GM19397 (cell line): ENCODE measurements at regions not wholly inside any gene's neighbourhood (a gene's known extent, or its start where the extent isn't known, plus 50 kb on each side); places are given as distances from the start of the nearest gene placed in this dataset.

ENCODE experiments used
- ATAC-seq: cut with Tn5 transposase; IDR thresholded peaks from one replicate; pipeline ENCODE4 v1.9.1; 2021; ENCODE audit warnings: mild to moderate bottlenecking, moderate library complexity; ENCODE audit not compliant: unreplicated experiment

- ATAC-seq, result no peak
Measured at GRCh38 chr6:164842085-164842484, 467.3 kb downstream of the C6orf118 start.

- no peak for ATAC-seq
Measured at GRCh38 chr6:164838068-164838615, 471.3 kb downstream of the C6orf118 start.

- ATAC-seq, result no peak
Measured at GRCh38 chr6:164836486-164836885, 472.9 kb downstream of the C6orf118 start.

GRCh38 chr6:164832410-164832809 is 477.0 kb downstream of the C6orf118 start:
- no peak for ATAC-seq

GRCh38 chr6:164827537-164827936 is 481.9 kb downstream of the C6orf118 start:
- no peak for ATAC-seq

GRCh38 chr6:164826831-164827468 is 482.5 kb downstream of the C6orf118 start:
- no peak for ATAC-seq

GRCh38 chr6:164825386-164825785 is 484.0 kb downstream of the C6orf118 start:
- no peak for ATAC-seq

- ATAC-seq, result no peak
Measured at GRCh38 chr6:164817662-164818061, 491.7 kb downstream of the C6orf118 start.

GRCh38 chr6:164812706-164813105 is 496.7 kb downstream of the C6orf118 start:
- ATAC-seq, result no peak

GRCh38 chr6:164807125-164807524 is 502.3 kb downstream of the C6orf118 start:
- ATAC-seq, result no peak

GRCh38 chr6:164795056-164795815 is 514.2 kb downstream of the C6orf118 start:
- ATAC-seq, result no peak

GRCh38 chr6:164792666-164793065 is 516.7 kb downstream of the C6orf118 start:
- no peak for ATAC-seq

GRCh38 chr6:164791498-164791897 is 517.9 kb downstream of the C6orf118 start:
- no peak for ATAC-seq

- ATAC-seq, result no peak
Measured at GRCh38 chr6:164763788-164764187, 545.6 kb downstream of the C6orf118 start.

- ATAC-seq, result no peak
Measured at GRCh38 chr6:164757451-164757850, 552.0 kb downstream of the C6orf118 start.

- no peak for ATAC-seq
Measured at GRCh38 chr6:164756723-164757122, 552.7 kb downstream of the C6orf118 start.

GRCh38 chr6:164756142-164756541 is 553.3 kb downstream of the C6orf118 start:
- ATAC-seq, result no peak

GRCh38 chr6:164753517-164753916 is 555.9 kb downstream of the C6orf118 start:
- ATAC-seq, result no peak

GRCh38 chr6:164751395-164751794 is 558.0 kb downstream of the C6orf118 start:
- ATAC-seq, result no peak

GRCh38 chr6:164750128-164750527 is 559.3 kb downstream of the C6orf118 start:
- ATAC-seq, result no peak

GRCh38 chr6:164749221-164750064 is 560.0 kb downstream of the C6orf118 start:
- ATAC-seq, result no peak
